ENCODE measurements at regions not wholly inside any gene's neighbourhood (a gene's known extent, or its start where the extent isn't known, plus 50 kb on each side); places are given as distances from the start of the nearest gene placed in this dataset.
"Not testable (repeated sequence)": the region's sequence is repeated elsewhere in the genome, so short reads cannot be mapped to it uniquely, and the experiment has no call there.

GRCh38 chr7:45807832-45808231 is 65.0 kb downstream of the CCDC201 start:
- DNase-seq: not testable (repeated sequence)

DNA sequence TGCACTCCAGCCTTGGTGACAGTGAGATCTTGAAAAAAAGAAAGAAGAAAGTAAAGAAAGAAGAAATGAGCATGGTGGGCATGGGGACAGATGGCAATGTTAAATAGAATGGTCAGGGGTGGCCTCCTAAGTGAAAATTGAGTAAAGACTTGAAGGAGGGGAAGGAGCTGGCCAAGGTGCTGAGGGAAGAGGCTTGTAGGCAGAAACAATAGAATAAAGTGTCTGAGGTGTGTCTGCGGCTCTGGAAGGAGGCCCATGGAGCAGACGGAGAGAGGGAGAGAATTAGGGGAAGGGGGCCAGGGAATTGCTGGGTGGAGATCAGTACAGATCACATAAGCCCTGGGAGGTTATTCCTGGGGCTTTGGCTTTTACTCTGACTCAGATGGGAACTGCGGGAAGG is 70.7 kb downstream of the CCDC201 start:
- DNase-seq: not testable (repeated sequence)

DNA sequence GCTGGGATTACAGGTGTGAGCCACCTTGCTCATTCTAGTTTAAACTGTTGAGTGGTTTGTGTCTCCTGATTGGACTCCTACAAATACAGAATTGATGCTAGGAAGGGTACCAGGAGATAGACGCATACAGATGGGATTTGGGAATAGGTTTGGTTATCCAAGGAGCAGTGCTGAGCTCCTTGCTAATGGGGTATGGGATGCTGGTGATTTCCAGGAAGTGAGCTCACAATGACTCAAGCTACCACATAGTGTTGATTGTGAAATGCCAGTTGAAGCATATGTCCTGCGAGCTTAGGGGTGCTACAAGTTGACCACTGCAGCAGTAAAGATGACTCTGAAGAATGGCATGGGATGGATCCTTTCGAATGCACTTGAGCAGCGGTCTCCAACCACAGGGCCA is 75.6 kb downstream of the CCDC201 start:
- peak in 1 of 2 experiments; percentile 2 for DNase-seq

DNA sequence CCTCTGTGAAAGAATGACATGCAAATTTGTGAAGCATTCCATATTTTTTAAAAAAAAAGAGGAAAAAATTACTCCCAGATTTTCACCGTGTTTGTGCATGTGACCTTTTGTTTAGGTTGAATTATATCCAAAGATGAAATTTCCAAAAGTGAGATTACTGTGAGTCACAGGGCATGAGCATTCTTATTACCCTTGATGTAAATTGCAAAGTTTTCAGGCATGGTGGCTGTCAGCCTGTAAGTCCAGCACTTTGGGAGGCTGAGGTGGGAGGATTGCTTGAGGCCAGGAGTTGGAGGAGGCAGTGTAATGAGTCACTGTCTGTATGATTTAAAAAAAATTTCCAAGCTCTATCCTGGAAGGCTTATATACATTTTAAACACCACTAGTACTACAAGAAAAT is 83.2 kb downstream of the CCDC201 start:
- DNase-seq: not testable (repeated sequence)

- DNase-seq: not testable (repeated sequence)
Observed at GRCh38 chr7:45785724-45786123, 87.2 kb downstream of the CCDC201 start.

DNA sequence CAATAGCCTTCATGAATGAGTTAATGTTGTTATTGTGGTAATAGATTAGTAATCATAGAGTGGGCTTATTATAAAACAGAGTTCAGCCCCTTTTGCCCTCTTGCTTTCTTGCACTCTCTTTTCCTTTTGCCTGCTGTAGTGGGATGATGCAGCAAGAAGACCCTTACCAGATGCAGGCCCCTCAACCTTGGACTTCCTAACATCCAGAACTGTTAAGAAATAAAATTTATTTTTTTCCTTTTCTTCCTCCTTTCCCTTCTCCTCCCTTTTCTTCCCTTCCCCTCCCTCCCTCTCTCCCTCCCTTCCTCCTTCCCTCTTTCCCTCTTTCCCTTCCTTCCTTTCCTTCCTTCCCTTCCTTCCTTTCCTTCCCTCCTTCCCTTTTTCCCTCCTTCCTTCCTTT is 88.1 kb downstream of the CCDC201 start:
- DNase-seq: not testable (repeated sequence)

All from SW 1271 (cell line).